Kidney (tissue), 13 donors: ENCODE measurements at regions not wholly inside any gene's neighbourhood (a gene's known extent, or its start where the extent isn't known, plus 50 kb on each side); places are given as distances from the start of the nearest gene placed in this dataset.

ENCODE experiments used
- DNase-seq, 5 donors: peaks; one replicate each; pipeline ENCODE4 v3.0.0-alpha.2; 2013 to 2020
- FAIRE-seq: peaks from 2 replicates; lab custom pipeline; 2012; peaks lifted over from hg19 to GRCh38; lab: Jason Lieb, UNC
- H3K27ac ChIP-seq, 2 donors: one replicate each; pipeline ENCODE4 v1.7.0; 2013; ENCODE audit warnings: low read depth in 2 of 2, low read length in 2 of 2, inconsistent platforms in 1 of 2
- H3K27me3 ChIP-seq: one replicate; pipeline ENCODE4 v1.7.1; 2013; ENCODE audit warnings: low read length, inconsistent platforms; ENCODE audit not compliant: control insufficient read depth, insufficient read depth
- H3K36me3 ChIP-seq, 3 donors: one replicate each; pipeline versions ENCODE4 v1.7.0 to v1.7.1; 2013; ENCODE audit warnings: low read length in 3 of 3, control low read depth in 1 of 3, inconsistent platforms in 1 of 3; ENCODE audit not compliant: insufficient read depth in 3 of 3, control insufficient read depth in 2 of 3
- H3K4me1 ChIP-seq, 3 donors: one replicate each; pipeline versions ENCODE4 v1.7.0 to v1.7.1; 2013; ENCODE audit warnings: low read length in 3 of 3, inconsistent platforms in 1 of 3, low read depth in 1 of 3; ENCODE audit not compliant: control insufficient read depth in 2 of 3, insufficient read depth in 2 of 3
- H3K4me3 ChIP-seq, 3 donors: one replicate each; pipeline versions ENCODE4 v1.7.0 to v1.8.1; 2013; ENCODE audit warnings: low read length in 3 of 3, control low read depth in 1 of 3, inconsistent platforms in 1 of 3
- H3K9ac ChIP-seq, 3 donors: one replicate each; pipeline versions ENCODE4 v1.7.0 to v1.7.1; 2013; ENCODE audit warnings: low read length in 3 of 3, control low read depth in 1 of 3, inconsistent platforms in 1 of 3
- H3K9me3 ChIP-seq, 3 donors: one replicate each; pipeline versions ENCODE4 v1.7.0 to v1.7.1; 2013; ENCODE audit warnings: low read length in 3 of 3, control low read depth in 1 of 3, inconsistent platforms in 1 of 3; ENCODE audit not compliant: control insufficient read depth in 2 of 3, insufficient read depth in 1 of 3
- CTCF ChIP-seq: IDR thresholded peaks from 3 replicates; pipeline ENCODE4 v1.5.1; 2012; ENCODE audit warnings: mild to moderate bottlenecking, moderate library complexity, borderline replicate concordance; ENCODE audit not compliant: insufficient read depth; ENCODE audit errors: extremely low read depth
- intact Hi-C: fragments of 100-400 bp; cut with DNase I; formaldehyde crosslinking; loops from one replicate; pipeline ENCODE4 v1.11.1; 2022
- donor health status: control.
- donor health status: control.
- donor health status: control.
- donor health status: control.
- donor health status: control.
- donor health status: DM: yes; HTN: yes; CAD: no.
- donor health status: Normal renal cell carcinoma (clear cell type).

GRCh38 chr2:217634871-217635270 is 367.9 kb downstream of the TNS1 start:
- Histone ChIP-seq H3K9ac (no peak overlapping the region), H3K36me3 (no peaks in the 10 kb centered on the region), H3K27ac (no peak overlapping the region), H3K4me3 (no peak overlapping the region), H3K4me1 (peaks cover 0 to 5% (median 0%) of the 10 kb centered on the region in 3 donors), H3K9me3 (no peaks in the 10 kb centered on the region), H3K27me3 (no peaks in the 10 kb centered on the region)
- DNase-seq, result no peak
- TF ChIP-seq CTCF, result no peak
- FAIRE-seq, result no peak
- intact Hi-C loops, result no loop called here

GRCh38 chr2:217632043-217632442 is 370.8 kb downstream of the TNS1 start:
- intact Hi-C loops, result no loop called here
- Histone ChIP-seq H3K9me3 (no peaks in the 10 kb centered on the region), H3K9ac (no peak overlapping the region), H3K4me3 (no peak overlapping the region), H3K36me3 (no peaks in the 10 kb centered on the region), H3K4me1 (peaks cover 0 to 11% (median 5%) of the 10 kb centered on the region in 3 donors), H3K27me3 (no peaks in the 10 kb centered on the region), H3K27ac (no peak overlapping the region)
- no peak for DNase-seq
- FAIRE-seq, result no peak
- TF ChIP-seq CTCF, result no peak

- TF ChIP-seq CTCF, result no peak
- intact Hi-C loops, result no loop called here
Measured at GRCh38 chr2:217631115-217631514, 371.7 kb downstream of the TNS1 start.

GRCh38 chr2:217629347-217629746 is 373.4 kb downstream of the TNS1 start:
- DNase-seq (no peak), FAIRE-seq (no peak)
- no peak overlapping the region for H3K4me3 ChIP-seq
- H3K36me3 ChIP-seq, result no peaks in the 10 kb centered on the region
- H3K4me1 ChIP-seq, result peaks cover 2 to 11% (median 5%) of the 10 kb centered on the region in 3 donors
- no peaks in the 10 kb centered on the region for H3K27me3 ChIP-seq
- H3K27ac ChIP-seq, result no peak overlapping the region
- intact Hi-C loops, result no loop called here
- H3K9me3 ChIP-seq, result no peaks in the 10 kb centered on the region
- no peak for TF ChIP-seq CTCF
- no peak overlapping the region for H3K9ac ChIP-seq

More at GRCh38 chr2:217631115-217631514, 371.7 kb downstream of the TNS1 start:
- Histone ChIP-seq H3K27ac (no peak overlapping the region), H3K4me1 (peaks cover 0 to 11% (median 5%) of the 10 kb centered on the region in 3 donors), H3K36me3 (no peaks in the 10 kb centered on the region), H3K9me3 (no peaks in the 10 kb centered on the region), H3K27me3 (no peaks in the 10 kb centered on the region), H3K4me3 (no peak overlapping the region), H3K9ac (no peak overlapping the region)
- peak in 3 of 5 donors; percentile 67 to 82 (median 77) for DNase-seq
- FAIRE-seq, result no peak
